Dendritic cell treated with granulocyte-macrophage colony-stimulating factor and Interleukin-4, amounts not matched to agents 40 ng/mL and 50 ng/mL, for 4 days (primary cell): ENCODE measurements at regions not wholly inside any gene's neighbourhood (a gene's known extent, or its start where the extent isn't known, plus 50 kb on each side); places are given as distances from the start of the nearest gene placed in this dataset.

Experiments used
- H3K27ac Mint-ChIP-seq: one replicate; pipeline ENCODE4 v1.8.0; 2022; ENCODE audit warnings: mild to moderate bottlenecking, mixed read lengths
- H3K27me3 Mint-ChIP-seq: one replicate; pipeline ENCODE4 v1.8.0; 2022; ENCODE audit warnings: mild to moderate bottlenecking, mixed read lengths
- H3K36me3 Mint-ChIP-seq: one replicate; pipeline ENCODE4 v1.8.0; 2022; ENCODE audit warnings: low read depth, mixed read lengths
- H3K4me1 Mint-ChIP-seq: one replicate; pipeline ENCODE4 v1.8.0; 2022; ENCODE audit warnings: low read depth, mixed read lengths
- H3K4me3 Mint-ChIP-seq: one replicate; pipeline ENCODE4 v1.8.0; 2022; ENCODE audit warnings: mild to moderate bottlenecking, moderate library complexity, mixed read lengths
- H3K9me3 Mint-ChIP-seq: one replicate; pipeline ENCODE4 v1.8.0; 2022; ENCODE audit warnings: mixed read lengths
- intact Hi-C: fragments of 100-400 bp; cut with micrococcal nuclease; formaldehyde crosslinking; loops from one replicate; pipeline ENCODE4 v1.15.0; 2022

- Mint-ChIP-seq H3K27me3 (no peaks in the 10 kb centered on the region), H3K9me3 (no peaks in the 10 kb centered on the region), H3K4me1 (no peaks in the 10 kb centered on the region), H3K36me3 (no peaks in the 10 kb centered on the region), H3K4me3 (no peak overlapping the region), H3K27ac (no peak overlapping the region)
- intact Hi-C loops: no loop called here
These were observed 1724.0 kb downstream of the RPA4 start for GRCh38 chrX:98607739-98608138.

- H3K9me3 Mint-ChIP-seq: peaks cover 12% of the 10 kb centered on the region
- H3K4me1 Mint-ChIP-seq: no peaks in the 10 kb centered on the region
- H3K27ac Mint-ChIP-seq: no peak overlapping the region
- H3K4me3 Mint-ChIP-seq: no peak overlapping the region
- H3K27me3 Mint-ChIP-seq: no peaks in the 10 kb centered on the region
- no peaks in the 10 kb centered on the region for H3K36me3 Mint-ChIP-seq
- intact Hi-C loops: no loop called here
These were observed 1743.9 kb downstream of the RPA4 start for GRCh38 chrX:98627645-98628044.

GRCh38 chrX:98637451-98637850 is 1753.7 kb downstream of the RPA4 start:
- no peaks in the 10 kb centered on the region for H3K27me3 Mint-ChIP-seq
- H3K9me3 Mint-ChIP-seq: peaks cover 10% of the 10 kb centered on the region
- H3K27ac Mint-ChIP-seq: no peak overlapping the region
- intact Hi-C loops: no loop called here
- no peak overlapping the region for H3K4me3 Mint-ChIP-seq
- H3K4me1 Mint-ChIP-seq: no peaks in the 10 kb centered on the region
- no peaks in the 10 kb centered on the region for H3K36me3 Mint-ChIP-seq

GRCh38 chrX:98646351-98646750 is 1762.6 kb downstream of the RPA4 start:
- intact Hi-C loops: no loop called here
- H3K36me3 Mint-ChIP-seq: no peaks in the 10 kb centered on the region

DNA sequence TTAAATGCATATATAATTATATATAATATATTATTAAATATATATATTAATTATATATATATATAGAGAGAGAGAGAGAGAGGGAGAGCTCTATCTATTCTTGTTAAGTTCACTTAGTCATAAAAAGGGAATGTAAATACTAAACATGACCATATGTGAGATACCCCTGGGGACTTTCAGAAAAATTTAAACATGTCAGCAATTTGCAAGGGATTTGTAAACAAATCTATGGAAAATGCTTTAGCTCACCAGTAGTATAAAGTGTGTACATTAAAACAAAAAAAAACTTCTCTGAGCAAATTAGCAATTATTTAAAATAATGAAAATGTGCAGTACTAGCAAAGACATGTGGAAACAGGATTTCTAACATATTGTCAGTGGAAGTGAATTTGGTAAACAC is 1755.5 kb downstream of the PCDH19 start:
- Mint-ChIP-seq H3K4me3 (no peak overlapping the region), H3K9me3 (no peaks in the 10 kb centered on the region), H3K36me3 (no peaks in the 10 kb centered on the region), H3K27me3 (no peaks in the 10 kb centered on the region), H3K4me1 (no peaks in the 10 kb centered on the region), H3K27ac (no peak overlapping the region)
- intact Hi-C loops: no loop called here

More at GRCh38 chrX:98646351-98646750, 1762.6 kb downstream of the RPA4 start:
- H3K9me3 Mint-ChIP-seq: no peaks in the 10 kb centered on the region
- no peak overlapping the region for H3K4me3 Mint-ChIP-seq
- no peak overlapping the region for H3K27ac Mint-ChIP-seq
- H3K27me3 Mint-ChIP-seq: no peaks in the 10 kb centered on the region
- no peaks in the 10 kb centered on the region for H3K4me1 Mint-ChIP-seq
